Urothelium cell line (cell line): ENCODE measurements at regions not wholly inside any gene's neighbourhood (a gene's known extent, or its start where the extent isn't known, plus 50 kb on each side); places are given as distances from the start of the nearest gene placed in this dataset.
A peak's percentile ranks its signal among the peaks of the same experiment; 100 is the strongest.
"Not testable (repeated sequence)": the region's sequence is repeated elsewhere in the genome, so short reads cannot be mapped to it uniquely, and the experiment has no call there.

ENCODE experiments used
- DNase-seq: peaks from one replicate; pipeline ENCODE4 v3.0.0; 2011; ENCODE audit warnings: low spot score, mixed read lengths
- FAIRE-seq: peaks from 2 replicates; lab custom pipeline; 2011; peaks lifted over from hg19 to GRCh38; lab: Jason Lieb, UNC

DNA sequence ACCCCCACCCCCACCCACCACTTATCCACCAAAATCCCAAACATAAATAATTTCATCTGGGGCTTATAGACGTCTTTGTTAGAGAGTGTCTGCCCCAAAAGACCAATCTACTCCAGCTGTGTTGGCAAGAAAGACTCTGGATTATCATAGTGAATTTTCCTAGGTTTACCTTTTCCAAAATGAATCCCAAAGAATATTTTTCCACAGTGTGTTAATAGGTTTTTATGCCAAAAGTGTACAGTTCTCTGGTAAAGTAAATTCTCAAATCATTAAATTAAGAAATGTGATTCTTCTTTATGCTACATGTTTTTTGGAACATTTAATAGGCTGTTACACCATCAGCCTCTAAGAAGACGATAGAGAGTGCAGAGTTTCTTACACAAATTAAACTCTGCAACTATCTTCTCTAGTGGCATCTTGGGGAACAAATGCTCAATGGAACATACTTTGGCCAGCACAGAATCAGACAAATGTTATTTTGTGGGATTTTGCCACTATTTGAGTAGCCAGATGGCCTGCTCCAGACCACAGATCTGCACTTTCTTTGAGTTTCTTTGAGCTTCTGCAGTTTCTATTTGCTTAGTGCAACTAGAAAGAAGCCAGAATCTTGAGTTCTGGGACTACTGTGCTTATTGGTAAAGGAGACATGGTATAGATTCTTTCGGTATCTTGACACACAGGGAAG is 206.0 kb downstream of the KIT start:
- DNase-seq (no peak), FAIRE-seq (no peak)

- DNase-seq = no peak
- FAIRE-seq = no peak
These were observed 203.4 kb downstream of the KIT start for GRCh38 chr4:54861201-54861600.

- FAIRE-seq (no peak), DNase-seq (no peak)
These were observed 197.6 kb downstream of the KIT start for GRCh38 chr4:54855191-54855854.

DNA sequence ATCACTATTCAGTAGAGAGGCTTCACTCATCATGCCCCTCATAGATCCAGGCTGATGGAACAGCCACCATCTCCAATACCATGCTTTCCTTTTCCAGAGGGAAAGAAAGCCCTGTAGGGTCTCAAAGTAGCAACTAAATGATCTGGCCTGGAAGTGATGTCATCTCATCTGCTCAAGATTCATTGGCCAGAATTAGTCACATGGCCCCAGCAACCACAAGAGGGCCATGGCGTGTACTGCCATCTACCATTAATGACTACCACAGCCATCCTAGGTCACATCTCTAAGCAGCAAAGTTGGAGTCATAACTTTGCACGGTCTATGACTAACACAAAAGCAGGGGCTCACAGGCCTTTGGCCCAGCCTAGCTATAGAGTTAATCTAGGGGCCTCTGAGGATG is 194.8 kb downstream of the KIT start:
- no peak for DNase-seq
- FAIRE-seq = peak; percentile 56

DNA sequence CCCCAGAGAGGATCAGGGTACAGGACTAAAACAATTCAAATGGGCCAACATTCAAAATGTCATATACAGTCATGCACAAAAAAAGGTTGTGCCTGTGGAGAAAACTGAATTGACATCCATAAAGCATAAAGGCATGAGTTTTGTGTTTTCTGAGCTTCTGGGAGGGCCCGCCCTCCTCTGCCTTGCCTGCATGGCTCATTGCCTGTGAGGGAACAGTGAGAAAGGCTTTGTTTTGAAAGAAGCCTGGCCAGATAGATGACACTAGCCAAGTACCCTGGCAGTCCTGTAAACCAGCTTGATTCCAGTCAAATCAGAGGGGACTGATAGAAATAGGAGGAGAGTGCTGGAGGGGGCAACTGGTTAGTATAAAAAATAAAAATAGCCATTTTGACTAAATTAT is 194.3 kb downstream of the KIT start:
- DNase-seq (no peak), FAIRE-seq (no peak)

- DNase-seq = no peak
- no peak for FAIRE-seq
These were observed 187.2 kb downstream of the KIT start for GRCh38 chr4:54844911-54845310.

DNA sequence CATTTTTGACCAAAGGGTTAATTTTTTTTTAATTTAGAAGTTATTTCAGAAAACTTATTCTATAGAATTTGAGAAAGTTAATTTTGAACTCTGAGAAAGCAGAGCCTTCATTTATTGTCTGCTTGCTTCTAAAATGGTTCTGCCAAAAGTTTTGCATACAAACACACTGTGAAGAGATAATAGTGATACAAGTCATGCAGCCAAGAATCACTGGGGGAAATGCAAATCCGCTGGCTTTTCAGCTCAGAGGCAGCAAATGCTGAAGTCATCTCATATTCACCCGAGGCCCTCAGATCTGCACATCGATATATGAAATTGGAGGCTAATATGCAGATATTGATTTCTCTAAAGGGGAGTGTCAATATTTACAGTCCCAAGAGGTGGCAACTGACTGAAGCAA is 186.2 kb downstream of the KIT start:
- FAIRE-seq (no peak), DNase-seq (no peak)

GRCh38 chr4:54843106-54843505 is 185.3 kb downstream of the KIT start:
- no peak for FAIRE-seq

GRCh38 chr4:54842656-54843055 is 184.9 kb downstream of the KIT start:
- DNase-seq = no peak
- FAIRE-seq = no peak

More at GRCh38 chr4:54843106-54843505, 185.3 kb downstream of the KIT start:
- no peak for DNase-seq

GRCh38 chr4:54842226-54842625 is 184.5 kb downstream of the KIT start:
- peak; percentile 59 for FAIRE-seq

GRCh38 chr4:54840992-54841768 is 183.4 kb downstream of the KIT start:
- FAIRE-seq = no peak
- peak; percentile 17 for DNase-seq

More at GRCh38 chr4:54842226-54842625, 184.5 kb downstream of the KIT start:
- DNase-seq = no peak

DNA sequence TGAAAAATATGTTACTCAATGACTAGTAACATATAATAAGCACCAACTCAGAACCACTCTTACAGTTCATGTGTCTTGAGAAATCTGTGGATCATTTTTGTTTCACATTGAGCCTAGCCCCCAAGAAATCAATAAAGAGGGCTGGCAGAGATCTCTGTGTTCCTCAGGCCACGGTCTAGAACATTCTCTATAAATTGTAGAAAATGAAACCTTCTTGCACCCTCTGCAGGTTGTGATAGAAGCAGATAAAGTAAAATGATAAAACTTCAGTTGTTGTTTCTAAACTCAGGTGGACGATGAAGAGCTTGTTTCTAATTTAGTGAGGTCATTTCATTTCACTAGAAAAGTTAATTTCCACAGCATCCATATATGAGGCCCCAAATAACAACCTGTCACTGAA is 182.7 kb downstream of the KIT start:
- FAIRE-seq (no peak), DNase-seq (no peak)

GRCh38 chr4:54838301-54838700 is 180.5 kb downstream of the KIT start:
- no peak for DNase-seq
- no peak for FAIRE-seq

GRCh38 chr4:54837576-54838140 is 179.9 kb downstream of the KIT start:
- FAIRE-seq (no peak), DNase-seq (no peak)

GRCh38 chr4:54828361-54828760 is 170.6 kb downstream of the KIT start:
- not testable (repeated sequence) for FAIRE-seq, DNase-seq

- FAIRE-seq (no peak), DNase-seq (no peak)
These were observed 165.9 kb downstream of the KIT start for GRCh38 chr4:54823616-54824015.

DNA sequence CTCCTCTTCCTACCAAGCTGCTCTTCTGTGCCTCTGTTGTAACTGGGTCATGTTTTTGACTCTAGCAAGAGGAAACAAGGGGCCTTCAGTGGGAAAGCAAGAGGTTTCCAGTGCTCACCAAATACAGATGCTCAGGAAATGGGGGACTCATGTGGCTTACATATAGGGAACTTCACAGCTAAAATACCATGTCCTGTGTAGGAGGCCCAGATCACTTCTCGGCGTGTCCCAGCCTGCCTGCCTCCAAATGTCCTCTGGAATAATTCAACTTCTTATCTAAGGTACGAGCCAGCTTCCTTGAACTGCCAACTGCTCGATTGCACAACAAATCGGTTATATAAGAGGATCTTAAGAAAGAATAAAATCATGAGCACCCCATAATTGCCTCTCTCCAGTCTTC is 161.3 kb downstream of the KIT start:
- FAIRE-seq = no peak

DNA sequence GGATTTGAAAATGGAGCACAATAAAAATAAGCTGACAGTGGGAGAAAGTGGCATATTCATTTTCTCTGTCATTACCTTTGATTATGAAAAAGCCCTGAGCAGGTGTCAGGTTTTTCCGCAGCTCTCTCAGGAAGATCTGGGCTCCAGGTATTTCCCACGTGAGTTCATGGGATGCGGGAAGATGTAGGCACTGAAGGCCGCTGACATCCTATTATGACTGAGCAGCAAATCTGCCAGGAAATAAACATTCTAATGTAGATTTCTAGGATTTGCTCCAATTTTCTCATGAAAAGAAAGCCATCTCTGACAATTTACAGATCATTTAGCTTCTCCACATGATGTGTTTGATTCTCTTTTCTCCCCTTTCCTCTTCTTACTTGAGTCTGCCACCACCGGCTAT is 160.7 kb downstream of the KIT start:
- DNase-seq = no peak
- no peak for FAIRE-seq

More for the DNA sequence above, 161.3 kb downstream of the KIT start:
- DNase-seq = no peak

DNA sequence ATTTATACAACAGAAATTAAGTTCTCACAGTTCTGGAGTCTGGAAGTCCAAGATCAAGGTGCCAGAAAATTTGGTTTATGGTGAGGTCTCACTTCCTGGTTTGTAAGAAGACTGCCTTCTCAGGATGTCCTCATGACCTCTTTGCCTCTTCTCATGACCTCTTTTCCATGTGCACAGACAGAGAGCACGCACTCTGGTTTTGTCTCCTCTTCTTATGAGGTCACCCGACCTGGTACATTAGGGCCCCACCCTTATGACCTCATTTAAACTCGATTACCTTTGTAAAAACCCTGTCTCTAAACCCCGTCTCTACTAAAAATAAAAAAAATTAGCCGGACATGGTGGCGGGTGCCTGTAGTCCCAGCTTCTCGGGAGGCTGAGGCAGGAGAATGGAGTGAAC is 155.9 kb downstream of the KIT start:
- DNase-seq (no peak), FAIRE-seq (no peak)

DNA sequence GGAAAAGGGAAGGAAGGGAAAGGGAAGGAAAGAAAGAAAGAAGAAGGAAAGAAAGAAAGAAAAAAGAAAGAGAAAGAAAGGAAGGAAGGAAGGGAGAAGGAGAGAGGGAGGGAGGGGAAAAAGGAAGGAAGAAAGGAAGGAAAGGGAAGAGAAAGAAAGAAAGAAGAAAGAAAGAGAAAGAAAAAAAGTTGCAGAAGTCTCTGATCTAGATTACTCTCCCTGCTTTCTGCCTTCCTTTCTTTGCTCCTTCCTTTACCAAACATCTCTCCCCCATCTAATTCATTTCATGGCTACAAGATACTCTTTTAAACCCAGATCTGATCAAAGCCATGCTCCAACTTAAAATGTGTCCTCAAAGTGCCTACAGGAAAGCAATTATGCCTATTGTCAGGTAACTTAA is 148.6 kb downstream of the KIT start:
- no peak for FAIRE-seq
- DNase-seq = no peak

- DNase-seq = peak; percentile 36
- no peak for FAIRE-seq
These were observed 144.6 kb downstream of the KIT start for GRCh38 chr4:54802336-54802735.
